Activated CD4-positive, alpha-beta T cell treated with anti-CD3 and anti-CD28 coated beads, Interleukin-2, amount 10 ng/mL, durations not matched to agents 24 days and 14 days (primary cell): ENCODE measurements at regions not wholly inside any gene's neighbourhood (a gene's known extent, or its start where the extent isn't known, plus 50 kb on each side); places are given as distances from the start of the nearest gene placed in this dataset.
A peak's percentile ranks its signal among the peaks of the same experiment; 100 is the strongest.

Experiments used
- DNase-seq: peaks from one replicate; pipeline ENCODE4 v3.0.0; 2022
- H3K27ac Mint-ChIP-seq: one replicate; pipeline ENCODE4 v1.8.0; 2022; ENCODE audit warnings: mild to moderate bottlenecking, mixed read lengths
- H3K27me3 Mint-ChIP-seq: one replicate; pipeline ENCODE4 v1.8.0; 2022; ENCODE audit warnings: mixed read lengths
- H3K36me3 Mint-ChIP-seq: one replicate; pipeline ENCODE4 v1.8.0; 2022; ENCODE audit warnings: low read depth, mild to moderate bottlenecking, mixed read lengths
- H3K4me1 Mint-ChIP-seq: one replicate; pipeline ENCODE4 v1.8.0; 2021; ENCODE audit warnings: mixed read lengths
- H3K4me3 Mint-ChIP-seq: one replicate; pipeline ENCODE4 v1.8.0; 2022; ENCODE audit warnings: mild to moderate bottlenecking, moderate library complexity, mixed read lengths
- H3K9me3 Mint-ChIP-seq: one replicate; pipeline ENCODE4 v1.8.0; 2021; ENCODE audit warnings: mixed read lengths
- intact Hi-C: fragments of 100-400 bp; cut with micrococcal nuclease; formaldehyde crosslinking; loops from one replicate; pipeline ENCODE4 v1.15.1; 2023

DNA sequence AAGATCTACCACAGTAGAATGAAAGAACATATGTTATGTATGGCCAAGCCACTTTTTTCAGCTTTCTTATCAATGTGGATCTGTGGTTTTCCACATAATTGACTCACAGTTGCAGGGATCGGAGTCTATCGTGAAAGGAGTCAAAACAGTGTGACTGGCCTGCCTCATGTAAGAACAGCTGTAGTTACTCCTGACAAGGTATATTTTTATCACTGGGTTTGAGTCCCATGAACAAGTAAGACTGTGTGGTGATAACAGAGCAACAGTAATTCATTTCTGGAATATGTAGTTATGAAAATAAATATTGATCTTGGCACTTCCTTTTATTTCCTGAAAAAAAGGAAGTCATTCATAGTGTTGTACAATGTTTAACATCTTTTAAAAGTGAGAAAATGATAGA is 416.6 kb downstream of the KLF12 start:
- Mint-ChIP-seq H3K4me1 (peaks cover 47% of the 10 kb centered on the region), H3K27me3 (no peaks in the 10 kb centered on the region), H3K4me3 (peak overlapping the region; percentile 50), H3K9me3 (no peaks in the 10 kb centered on the region), H3K36me3 (peaks cover 23% of the 10 kb centered on the region), H3K27ac (peak overlapping the region; percentile 64)
- peak; percentile 69 for DNase-seq
- intact Hi-C loops: loop anchor here (2.0 to 10.0 kb wide), 7 partner anchors 49 to 1770 kb away; partner anchors contain the start of gene KLF5

DNA sequence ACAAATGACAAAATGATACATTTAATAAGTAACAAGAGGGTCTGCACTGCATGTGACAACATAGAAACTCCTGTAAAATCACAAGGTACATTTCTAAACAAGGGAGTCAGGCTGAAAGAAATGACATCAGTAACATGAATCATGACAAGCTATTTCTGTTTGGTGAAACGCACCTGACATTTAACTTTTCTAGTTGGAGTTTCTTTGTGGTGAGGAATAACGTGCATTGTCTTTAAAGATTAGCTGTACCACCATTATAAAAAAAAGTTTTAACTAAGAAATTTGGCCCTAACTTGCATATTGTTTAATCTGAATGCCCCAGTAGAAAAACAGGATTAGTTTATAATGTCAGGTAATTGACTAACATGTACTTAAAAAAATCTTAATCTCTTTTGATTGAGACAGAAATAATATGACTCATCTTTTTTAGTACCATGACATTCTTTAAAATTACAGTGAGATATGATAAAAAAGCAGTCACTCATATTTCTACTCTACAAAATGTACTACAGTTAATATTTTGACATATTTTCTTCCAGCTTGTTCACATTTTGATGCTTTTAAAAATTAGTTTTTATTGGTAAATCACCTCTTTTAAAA is 418.2 kb downstream of the KLF12 start:
- H3K27ac Mint-ChIP-seq: peak overlapping the region; percentile 84
- H3K4me1 Mint-ChIP-seq: peaks cover 40% of the 10 kb centered on the region
- no peaks in the 10 kb centered on the region for H3K27me3 Mint-ChIP-seq
- peak; percentile 60 for DNase-seq
- H3K9me3 Mint-ChIP-seq: no peaks in the 10 kb centered on the region
- intact Hi-C loops: loop anchor here (1.0 to 10.0 kb wide), 10 partner anchors 14 to 1771 kb away; partner anchors contain the start of gene KLF5
- H3K4me3 Mint-ChIP-seq: peak overlapping the region; percentile 48
- H3K36me3 Mint-ChIP-seq: peaks cover 27% of the 10 kb centered on the region

DNA sequence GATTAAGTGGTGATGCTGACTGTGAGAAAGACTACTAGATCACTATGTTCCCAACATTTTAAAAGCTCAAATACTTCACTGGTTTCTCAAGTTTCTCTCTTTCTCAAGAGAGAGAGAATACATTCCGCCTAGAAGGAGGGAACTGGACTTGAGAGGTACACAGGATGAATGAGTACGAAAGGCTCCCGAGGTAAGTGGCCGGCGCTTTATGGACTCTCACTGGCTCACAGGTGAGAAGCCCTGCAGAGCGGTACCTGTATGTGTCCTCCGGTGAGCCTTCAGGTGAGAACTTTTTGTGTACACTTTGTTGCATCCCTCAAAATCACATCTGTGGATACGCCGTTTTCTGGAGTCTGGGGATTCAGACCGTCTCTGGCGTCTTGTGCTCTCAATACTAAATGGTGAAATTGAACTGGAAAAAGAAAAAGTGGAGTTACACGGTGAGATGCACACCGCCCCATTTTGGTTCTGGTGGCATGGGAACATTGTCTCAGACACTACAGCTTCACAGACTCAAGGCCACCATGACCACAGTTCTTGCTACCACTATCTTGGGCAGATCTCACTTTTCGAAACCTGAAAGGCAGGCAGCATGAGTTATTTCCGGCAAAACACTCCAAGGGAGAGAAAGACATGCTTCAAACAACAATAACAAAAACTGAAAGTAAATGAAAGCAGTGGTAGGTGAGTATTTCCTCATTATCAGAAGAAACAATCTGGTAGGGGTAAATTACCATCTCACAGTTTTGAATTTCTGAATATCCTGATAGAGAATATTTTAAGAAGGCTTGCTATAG is 418.9 kb downstream of the KLF12 start:
- no peaks in the 10 kb centered on the region for H3K9me3 Mint-ChIP-seq
- peak overlapping the region; percentile 48 for H3K4me3 Mint-ChIP-seq
- peak; percentile 89 for DNase-seq
- intact Hi-C loops: loop anchor here (1.0 to 10.0 kb wide), 6 partner anchors 13 to 1772 kb away; no protein-coding TSS in a partner anchor
- H3K27me3 Mint-ChIP-seq: no peaks in the 10 kb centered on the region
- peaks cover 30% of the 10 kb centered on the region for H3K36me3 Mint-ChIP-seq
- H3K27ac Mint-ChIP-seq: peak overlapping the region; percentile 84
- H3K4me1 Mint-ChIP-seq: peaks cover 40% of the 10 kb centered on the region

DNA sequence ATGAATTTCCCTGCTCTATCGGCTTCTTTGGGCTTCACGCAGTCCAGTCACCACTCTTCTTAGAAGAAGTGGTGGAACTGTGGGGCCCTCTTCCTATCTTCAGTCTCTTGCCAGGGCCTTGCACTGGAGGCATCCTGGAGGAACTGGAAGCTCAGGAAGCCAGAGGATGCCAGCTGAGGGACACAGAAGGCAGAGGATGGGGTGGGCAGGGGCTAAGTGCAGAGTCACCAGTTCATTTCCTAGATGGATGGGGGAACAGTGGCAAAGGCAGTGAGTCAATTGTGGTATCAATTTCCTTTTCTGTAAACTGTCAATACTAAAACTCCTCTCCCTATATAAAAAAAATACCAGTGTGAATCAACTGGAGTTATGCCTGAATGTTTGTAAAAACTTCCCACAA is 419.7 kb downstream of the KLF12 start:
- peaks cover 42% of the 10 kb centered on the region for H3K4me1 Mint-ChIP-seq
- peak overlapping the region; percentile 50 for H3K4me3 Mint-ChIP-seq
- intact Hi-C loops: loop anchor here (2.0 to 10.0 kb wide), 2 partner anchors 230 to 490 kb away; no protein-coding TSS in a partner anchor
- peaks cover 32% of the 10 kb centered on the region for H3K36me3 Mint-ChIP-seq
- H3K27ac Mint-ChIP-seq: peak overlapping the region; percentile 74
- DNase-seq: no peak
- H3K9me3 Mint-ChIP-seq: no peaks in the 10 kb centered on the region
- H3K27me3 Mint-ChIP-seq: no peaks in the 10 kb centered on the region

DNA sequence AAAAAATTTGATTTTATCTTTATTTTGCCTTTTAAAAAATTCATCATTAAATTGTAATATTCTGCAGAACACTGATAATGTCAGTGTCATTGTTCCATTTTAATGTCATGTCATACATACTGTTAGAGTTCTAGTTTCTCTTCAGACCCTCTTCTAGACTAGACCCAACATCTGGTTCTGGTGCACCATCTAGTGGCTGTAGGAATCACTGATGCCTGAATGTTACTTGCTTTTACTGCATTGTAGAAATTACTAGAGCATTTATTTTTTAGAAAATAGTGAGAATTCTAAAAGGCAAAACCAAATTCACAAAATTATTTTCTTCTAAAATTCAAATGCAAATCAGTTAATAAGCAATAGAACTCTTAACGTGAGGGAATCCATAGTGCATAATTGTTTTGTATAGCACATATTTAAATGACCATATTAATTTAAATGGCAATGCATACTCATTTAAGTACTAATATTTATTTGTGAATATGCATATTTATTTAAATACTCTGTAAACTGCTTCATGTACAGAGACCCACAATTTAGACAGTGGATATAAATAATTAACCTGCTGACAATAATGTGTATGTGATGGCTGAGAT is 425.7 kb downstream of the KLF12 start:
- intact Hi-C loops: loop anchor here (1.0 to 10.0 kb wide), 4 partner anchors 480 to 904 kb away; partner anchors contain the start of gene KLF5
- H3K9me3 Mint-ChIP-seq: no peaks in the 10 kb centered on the region
- DNase-seq: peak; percentile 88
- H3K27ac Mint-ChIP-seq: no peak overlapping the region
- peaks cover 26% of the 10 kb centered on the region for H3K36me3 Mint-ChIP-seq
- H3K4me3 Mint-ChIP-seq: no peak overlapping the region
- H3K27me3 Mint-ChIP-seq: no peaks in the 10 kb centered on the region
- H3K4me1 Mint-ChIP-seq: peaks cover 7% of the 10 kb centered on the region

DNA sequence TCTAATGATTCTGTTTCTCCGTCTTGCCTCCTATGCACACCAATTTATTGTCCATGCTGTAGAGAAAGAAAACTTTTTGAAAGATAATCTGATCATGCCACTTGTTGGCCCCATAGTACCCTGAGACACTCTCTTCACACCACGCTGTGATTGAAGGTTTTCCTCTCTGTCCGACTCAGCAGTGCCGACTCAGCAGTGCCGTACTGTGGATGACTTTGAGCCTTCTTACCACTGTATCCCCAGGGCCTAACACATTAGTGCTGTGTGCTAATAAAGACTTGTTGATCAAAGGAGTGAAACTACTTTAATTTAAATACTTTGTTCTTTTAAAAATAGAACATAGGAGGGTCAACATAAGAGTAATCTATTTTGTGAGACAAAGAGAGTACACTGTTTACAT is 429.6 kb downstream of the KLF12 start:
- Mint-ChIP-seq H3K36me3 (peaks cover 11% of the 10 kb centered on the region), H3K27me3 (no peaks in the 10 kb centered on the region), H3K9me3 (peaks cover under 1% of the 10 kb centered on the region), H3K27ac (no peak overlapping the region), H3K4me3 (no peak overlapping the region), H3K4me1 (peaks cover 16% of the 10 kb centered on the region)
- DNase-seq: no peak
- intact Hi-C loops: loop anchor here (5.0 to 10.0 kb wide), 2 partner anchors 82 to 900 kb away; no protein-coding TSS in a partner anchor

DNA sequence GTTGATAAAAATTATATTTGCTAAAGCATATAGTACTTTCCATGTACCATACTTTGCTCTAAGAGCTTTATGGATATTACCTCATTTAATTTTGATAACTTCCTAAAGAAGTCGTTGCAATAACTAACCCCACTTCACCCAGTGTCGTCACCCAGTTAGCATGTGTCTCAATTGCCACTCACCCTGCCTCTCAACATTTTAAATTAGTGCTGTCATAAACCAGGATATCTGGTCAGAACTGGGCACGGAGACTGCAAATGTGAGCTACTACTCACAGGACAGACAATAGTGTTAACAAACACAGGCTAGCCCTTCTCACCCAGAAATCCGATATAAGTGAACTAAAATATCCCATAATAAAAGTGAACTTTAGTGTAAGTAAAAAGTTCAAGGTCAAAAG is 430.6 kb downstream of the KLF12 start:
- DNase-seq: peak; percentile 49
- intact Hi-C loops: loop anchor here (5.0 to 10.0 kb wide), 2 partner anchors 81 to 899 kb away; no protein-coding TSS in a partner anchor
- peaks cover 4% of the 10 kb centered on the region for H3K9me3 Mint-ChIP-seq
- H3K4me1 Mint-ChIP-seq: peaks cover 22% of the 10 kb centered on the region
- no peak overlapping the region for H3K4me3 Mint-ChIP-seq
- no peak overlapping the region for H3K27ac Mint-ChIP-seq
- H3K36me3 Mint-ChIP-seq: peaks cover 15% of the 10 kb centered on the region
- no peaks in the 10 kb centered on the region for H3K27me3 Mint-ChIP-seq

DNA sequence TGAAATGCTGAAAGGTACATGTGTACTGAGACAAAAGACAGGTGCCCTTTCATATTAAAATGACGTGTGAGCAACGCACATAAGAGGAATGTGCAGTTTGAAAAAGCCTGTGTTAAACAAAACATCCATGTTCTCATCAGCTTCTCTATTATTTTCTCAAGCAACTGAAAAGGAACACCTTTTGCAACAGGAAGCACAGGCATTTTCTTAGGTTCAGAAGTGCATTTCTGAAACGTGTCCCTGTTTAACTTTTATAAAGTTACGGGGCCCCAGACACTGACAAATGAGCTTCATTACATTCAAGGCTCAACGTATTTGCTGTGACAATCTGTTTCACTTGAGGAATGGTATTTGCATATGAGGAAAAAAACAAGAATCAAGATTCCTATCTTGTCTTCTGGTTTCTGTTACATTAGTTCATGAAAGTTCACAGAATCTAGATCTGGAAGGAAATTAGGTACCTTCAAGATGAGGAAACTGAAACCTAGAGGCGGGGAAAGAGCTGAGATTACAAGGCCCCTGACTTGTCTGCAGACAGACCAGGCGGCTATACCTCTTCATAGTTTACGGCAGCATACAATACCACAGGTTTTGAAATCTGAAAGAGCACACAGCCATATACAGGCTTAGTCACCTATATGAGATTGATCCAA is 431.7 kb downstream of the KLF12 start:
- Mint-ChIP-seq H3K36me3 (peaks cover 19% of the 10 kb centered on the region), H3K4me1 (peaks cover 26% of the 10 kb centered on the region), H3K4me3 (peak overlapping the region; percentile 62), H3K27me3 (no peaks in the 10 kb centered on the region), H3K27ac (peak overlapping the region; percentile 57), H3K9me3 (peaks cover 7% of the 10 kb centered on the region)
- intact Hi-C loops: loop anchor here (1.0 to 10.0 kb wide), 3 partner anchors 13 to 898 kb away; no protein-coding TSS in a partner anchor
- peak; percentile 81 for DNase-seq

DNA sequence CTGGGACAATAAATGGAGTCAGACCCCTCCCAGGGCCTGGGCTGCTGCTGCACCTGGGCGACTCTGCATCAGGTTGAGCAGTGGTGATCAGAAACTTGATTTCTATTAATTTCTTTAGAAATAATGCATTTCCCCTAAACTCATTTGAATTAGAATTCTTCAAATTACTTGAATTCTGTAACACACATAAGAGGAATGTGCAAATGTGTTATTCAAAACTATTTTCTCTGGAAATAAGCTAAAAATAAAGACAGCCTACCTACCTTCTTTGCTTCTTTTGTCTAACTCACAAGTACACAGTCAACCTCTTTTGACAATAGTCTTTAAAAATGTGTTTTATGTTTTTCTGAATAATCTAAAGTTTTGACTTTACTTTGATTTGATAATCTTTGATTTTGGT is 433.0 kb downstream of the KLF12 start:
- Mint-ChIP-seq H3K4me1 (peaks cover 29% of the 10 kb centered on the region), H3K4me3 (no peak overlapping the region)
- intact Hi-C loops: loop anchor here (5.0 to 10.0 kb wide), 2 partner anchors 79 to 896 kb away; no protein-coding TSS in a partner anchor

DNA sequence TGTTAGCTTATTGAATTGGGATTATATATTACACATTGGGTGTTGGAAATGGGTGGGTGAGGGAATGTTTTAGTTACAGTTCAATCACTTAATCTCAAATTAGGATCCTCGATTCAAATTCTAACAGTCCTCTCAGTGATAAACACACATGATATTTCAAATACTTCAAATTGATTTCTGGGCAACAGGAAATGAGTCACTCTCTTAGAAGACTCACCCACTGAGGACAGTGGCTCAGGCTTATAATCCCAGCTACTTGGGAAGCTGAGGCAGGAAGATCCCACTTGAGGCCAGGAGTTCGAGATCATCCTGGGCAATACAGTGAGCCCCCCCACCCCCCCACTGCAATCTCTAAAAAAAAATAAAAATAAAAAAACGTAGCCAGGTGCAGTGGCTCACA is 435.3 kb downstream of the KLF12 start:
- DNase-seq: no peak
- intact Hi-C loops: no loop called here
- Mint-ChIP-seq H3K4me1 (peaks cover 27% of the 10 kb centered on the region), H3K4me3 (no peak overlapping the region), H3K9me3 (peaks cover 8% of the 10 kb centered on the region), H3K36me3 (peaks cover 36% of the 10 kb centered on the region), H3K27me3 (no peaks in the 10 kb centered on the region), H3K27ac (no peak overlapping the region)

More for the DNA sequence above, 433.0 kb downstream of the KLF12 start:
- Mint-ChIP-seq H3K27me3 (no peaks in the 10 kb centered on the region), H3K27ac (no peak overlapping the region), H3K9me3 (peaks cover 8% of the 10 kb centered on the region), H3K36me3 (peaks cover 26% of the 10 kb centered on the region)
- DNase-seq: no peak

DNA sequence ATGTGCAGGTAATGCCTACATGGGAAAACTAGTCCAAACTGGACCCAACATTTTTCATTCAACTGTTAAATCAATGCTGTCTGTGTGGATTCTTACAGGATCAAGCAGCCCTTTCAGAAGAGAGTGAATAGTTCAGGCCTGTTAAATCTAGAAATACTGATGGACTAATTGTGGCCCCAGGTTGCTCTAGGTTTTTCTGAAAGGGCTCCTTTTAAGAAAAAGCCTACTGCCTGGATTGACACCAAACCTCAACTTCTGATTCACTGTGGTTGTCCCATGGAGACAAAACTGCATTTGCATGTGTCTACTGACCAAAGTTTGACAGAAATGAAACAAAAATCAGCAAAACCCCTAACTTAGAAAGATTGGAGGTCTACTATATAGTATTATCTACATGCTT is 437.0 kb downstream of the KLF12 start:
- no peak overlapping the region for H3K27ac Mint-ChIP-seq
- H3K4me3 Mint-ChIP-seq: no peak overlapping the region
- peaks cover 8% of the 10 kb centered on the region for H3K9me3 Mint-ChIP-seq
- no peak for DNase-seq
- H3K36me3 Mint-ChIP-seq: peaks cover 36% of the 10 kb centered on the region
- peaks cover 17% of the 10 kb centered on the region for H3K4me1 Mint-ChIP-seq
- intact Hi-C loops: no loop called here
- H3K27me3 Mint-ChIP-seq: no peaks in the 10 kb centered on the region

DNA sequence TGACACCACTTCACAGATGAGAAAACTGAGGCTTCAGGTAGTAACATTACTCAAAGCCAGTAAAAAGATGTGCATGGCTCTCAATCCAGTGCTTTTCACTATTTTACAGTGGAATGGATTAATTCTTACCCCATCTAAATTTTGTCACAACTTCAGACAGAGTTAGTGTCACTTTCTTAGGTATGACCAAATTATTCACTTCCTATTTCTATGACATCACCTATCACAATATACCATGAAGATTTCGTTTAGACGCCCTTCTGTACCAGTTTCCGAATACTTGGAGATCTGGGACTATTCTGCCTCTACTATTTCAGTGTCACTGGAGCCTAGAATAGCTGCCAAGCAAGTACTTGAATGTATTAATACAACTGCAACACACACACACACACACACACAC is 437.5 kb downstream of the KLF12 start:
- H3K4me1 Mint-ChIP-seq: peaks cover 15% of the 10 kb centered on the region
- intact Hi-C loops: no loop called here
- no peak for DNase-seq
- H3K4me3 Mint-ChIP-seq: no peak overlapping the region
- no peaks in the 10 kb centered on the region for H3K27me3 Mint-ChIP-seq
- peaks cover 8% of the 10 kb centered on the region for H3K9me3 Mint-ChIP-seq
- H3K27ac Mint-ChIP-seq: no peak overlapping the region
- peaks cover 40% of the 10 kb centered on the region for H3K36me3 Mint-ChIP-seq

DNA sequence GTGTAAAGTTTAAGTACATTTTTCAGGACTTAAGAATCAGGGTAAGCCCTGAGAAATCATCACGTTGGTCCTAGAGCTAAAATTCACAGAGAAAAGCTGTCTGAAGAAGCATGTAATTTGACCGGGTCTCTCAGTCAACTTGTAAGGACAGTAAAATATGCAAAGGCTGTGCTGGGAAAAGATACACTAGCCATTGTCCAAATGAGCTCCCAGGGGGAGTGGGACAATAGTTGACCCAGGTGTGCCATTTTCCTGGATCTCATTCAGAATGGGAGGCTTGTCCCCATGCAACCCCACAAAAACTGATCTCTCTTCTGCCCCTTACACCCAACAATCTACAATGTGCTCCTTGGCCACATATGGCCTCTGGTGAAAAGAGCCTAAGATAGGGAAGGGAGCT is 437.9 kb downstream of the KLF12 start:
- H3K27me3 Mint-ChIP-seq: no peaks in the 10 kb centered on the region
- peaks cover 8% of the 10 kb centered on the region for H3K9me3 Mint-ChIP-seq
- H3K36me3 Mint-ChIP-seq: peaks cover 40% of the 10 kb centered on the region
- H3K4me3 Mint-ChIP-seq: no peak overlapping the region
- DNase-seq: no peak
- intact Hi-C loops: no loop called here
- no peak overlapping the region for H3K27ac Mint-ChIP-seq
- H3K4me1 Mint-ChIP-seq: peaks cover 15% of the 10 kb centered on the region
